A673 (cell line): ENCODE measurements at regions not wholly inside any gene's neighbourhood (a gene's known extent, or its start where the extent isn't known, plus 50 kb on each side); places are given as distances from the start of the nearest gene placed in this dataset.

Source experiments
- BruUV-seq: library from RNA; stranded (reverse); fragments of 400-500 nt; replicated peaks from 2 replicates; lab custom pipeline; 2021; lab: Mats Ljungman, UMichigan
- CTCF ChIA-PET: fragments of 300-600 bp; sonication (Branson Sonifier 250); formaldehyde crosslinking; loops from one replicate; lab custom pipeline; 2022; ENCODE audit warnings: antibody characterized with exemption; lab: Charles Lee
- POLR2A ChIA-PET: fragments of 300-600 bp; sonication (Branson Sonifier 250); formaldehyde crosslinking; loops from one replicate; lab custom pipeline; 2022; ENCODE audit warnings: antibody characterized with exemption; ENCODE audit not compliant: low non-redundant PET; lab: Charles Lee
- DNase-seq: peaks from one replicate; pipeline ENCODE4 v3.0.0-alpha.2; 2015; ENCODE audit warnings: low spot score
- H3K27ac ChIP-seq: fragments of 200-600 bp; sonication (generic); 2 replicates; pipeline ENCODE4 v1.5.1; 2016; ENCODE audit warnings: mixed run types, low read depth, mild to moderate bottlenecking, mixed read lengths, antibody characterized with exemption, low read length; ENCODE audit not compliant: poor library complexity, severe bottlenecking
- H3K27me3 ChIP-seq: fragments of 200-600 bp; sonication (generic); replicated peaks from 2 replicates; pipeline ENCODE4 v1.6.1; 2017; ENCODE audit warnings: mixed run types, low read depth, mild to moderate bottlenecking, mixed read lengths, antibody characterized with exemption, low read length; ENCODE audit not compliant: insufficient read depth, poor library complexity
- H3K36me3 ChIP-seq: fragments of 200-600 bp; sonication (generic); 2 replicates; pipeline ENCODE4 v1.6.1; 2016; ENCODE audit warnings: mixed run types, mild to moderate bottlenecking, mixed read lengths, antibody characterized with exemption, low read length; ENCODE audit not compliant: insufficient read depth, poor library complexity, severe bottlenecking
- H3K4me1 ChIP-seq: fragments of 200-600 bp; sonication (generic); 2 replicates; pipeline ENCODE4 v1.6.1; 2017; ENCODE audit warnings: mixed run types, mild to moderate bottlenecking, mixed read lengths, antibody characterized with exemption, low read length; ENCODE audit not compliant: insufficient read depth, poor library complexity, severe bottlenecking
- H3K4me3 ChIP-seq: fragments of 200-600 bp; sonication (generic); 2 replicates; pipeline ENCODE4 v1.5.1; 2016; ENCODE audit warnings: low read depth, mixed run types, mild to moderate bottlenecking, mixed read lengths, low read length; ENCODE audit not compliant: poor library complexity, severe bottlenecking
- H3K9me3 ChIP-seq: fragments of 200-600 bp; sonication (generic); 2 replicates; pipeline ENCODE4 v1.6.1; 2016; ENCODE audit warnings: mixed run types, low read depth, mild to moderate bottlenecking, mixed read lengths, antibody characterized with exemption, low read length; ENCODE audit not compliant: poor library complexity, severe bottlenecking
- EZH2 ChIP-seq: fragments of 200-600 bp; sonication (generic); IDR thresholded peaks from 2 replicates; pipeline ENCODE4 v1.6.1; 2017; ENCODE audit warnings: borderline replicate concordance, low read depth, mild to moderate bottlenecking, mixed read lengths, antibody characterized with exemption, low read length; ENCODE audit not compliant: poor library complexity, severe bottlenecking
- intact Hi-C: fragments of 100-400 bp; cut with micrococcal nuclease; formaldehyde crosslinking; loops from one replicate; pipeline ENCODE4 v1.10.0; 2022; ENCODE audit not compliant: unreplicated experiment
- TF ChIP-seq, protein P1 (sequence below): fragments of 300-800, 200-600 bp; sonication (generic); conservative IDR thresholded peaks from 2 replicates; pipeline ENCODE4 v1.5.1; 2017; ENCODE audit warnings: low read depth, mild to moderate bottlenecking, antibody characterized with exemption, low read length, moderate library complexity, mixed read lengths

DNA sequence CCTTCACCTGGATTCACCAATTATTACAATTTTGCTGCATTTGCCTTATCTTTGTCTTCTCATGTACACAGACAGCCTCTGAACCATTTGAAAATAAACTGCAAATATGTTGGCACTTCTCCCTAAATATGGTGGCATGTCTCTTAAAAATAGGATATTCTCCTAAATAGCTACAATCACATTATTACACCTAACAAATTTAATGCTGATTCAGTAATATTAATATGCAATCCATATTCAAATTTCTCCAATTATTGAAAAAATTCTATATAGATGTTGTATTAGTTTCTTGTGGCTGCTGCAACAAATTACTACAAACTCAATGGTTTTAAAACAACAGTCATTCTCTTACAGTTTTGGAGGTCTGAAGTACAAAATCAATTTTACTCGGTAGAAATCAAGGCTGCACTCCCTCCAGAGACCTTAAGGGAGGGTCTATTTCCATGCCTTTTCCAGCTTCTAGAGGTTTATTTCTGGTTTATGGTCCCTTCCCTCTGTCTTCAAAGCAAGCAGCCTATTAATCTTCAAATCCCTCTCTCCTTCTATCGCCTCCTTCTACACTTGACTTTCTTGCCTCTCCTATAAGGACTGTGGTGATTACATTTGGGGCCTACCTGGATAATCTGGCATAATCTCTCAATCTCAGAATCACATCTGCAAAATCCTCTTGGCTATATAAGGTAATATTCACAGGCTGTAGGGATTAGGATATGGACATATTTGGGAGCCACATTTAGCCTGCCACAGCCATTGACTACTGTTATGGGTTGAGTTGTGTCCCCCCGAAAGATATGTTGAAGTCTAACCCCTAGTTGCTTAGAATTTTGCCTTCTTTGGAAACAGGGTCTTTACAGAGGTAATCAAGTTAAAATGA lies 52.5 kb upstream of the BOLA1 start:
- intact Hi-C loops, result no loop called here
- no peak for TF ChIP-seq EZH2
- TF ChIP-seq, protein P1, sequence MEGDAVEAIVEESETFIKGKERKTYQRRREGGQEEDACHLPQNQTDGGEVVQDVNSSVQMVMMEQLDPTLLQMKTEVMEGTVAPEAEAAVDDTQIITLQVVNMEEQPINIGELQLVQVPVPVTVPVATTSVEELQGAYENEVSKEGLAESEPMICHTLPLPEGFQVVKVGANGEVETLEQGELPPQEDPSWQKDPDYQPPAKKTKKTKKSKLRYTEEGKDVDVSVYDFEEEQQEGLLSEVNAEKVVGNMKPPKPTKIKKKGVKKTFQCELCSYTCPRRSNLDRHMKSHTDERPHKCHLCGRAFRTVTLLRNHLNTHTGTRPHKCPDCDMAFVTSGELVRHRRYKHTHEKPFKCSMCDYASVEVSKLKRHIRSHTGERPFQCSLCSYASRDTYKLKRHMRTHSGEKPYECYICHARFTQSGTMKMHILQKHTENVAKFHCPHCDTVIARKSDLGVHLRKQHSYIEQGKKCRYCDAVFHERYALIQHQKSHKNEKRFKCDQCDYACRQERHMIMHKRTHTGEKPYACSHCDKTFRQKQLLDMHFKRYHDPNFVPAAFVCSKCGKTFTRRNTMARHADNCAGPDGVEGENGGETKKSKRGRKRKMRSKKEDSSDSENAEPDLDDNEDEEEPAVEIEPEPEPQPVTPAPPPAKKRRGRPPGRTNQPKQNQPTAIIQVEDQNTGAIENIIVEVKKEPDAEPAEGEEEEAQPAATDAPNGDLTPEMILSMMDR, result no peak
- peak overlapping the region; percentile 9 for H3K27ac ChIP-seq
- BruUV-seq, result no TSS peak
- POLR2A ChIA-PET, result no interaction called here
- CTCF ChIA-PET, result no interaction called here
- no peak overlapping the region for H3K4me3 ChIP-seq
- H3K4me1 ChIP-seq, result peaks cover 27% of the 10 kb centered on the region
- no peaks in the 10 kb centered on the region for H3K36me3 ChIP-seq
- no peak for DNase-seq
- no peaks in the 10 kb centered on the region for H3K9me3 ChIP-seq
- H3K27me3 ChIP-seq, result no peaks in the 10 kb centered on the region

DNA sequence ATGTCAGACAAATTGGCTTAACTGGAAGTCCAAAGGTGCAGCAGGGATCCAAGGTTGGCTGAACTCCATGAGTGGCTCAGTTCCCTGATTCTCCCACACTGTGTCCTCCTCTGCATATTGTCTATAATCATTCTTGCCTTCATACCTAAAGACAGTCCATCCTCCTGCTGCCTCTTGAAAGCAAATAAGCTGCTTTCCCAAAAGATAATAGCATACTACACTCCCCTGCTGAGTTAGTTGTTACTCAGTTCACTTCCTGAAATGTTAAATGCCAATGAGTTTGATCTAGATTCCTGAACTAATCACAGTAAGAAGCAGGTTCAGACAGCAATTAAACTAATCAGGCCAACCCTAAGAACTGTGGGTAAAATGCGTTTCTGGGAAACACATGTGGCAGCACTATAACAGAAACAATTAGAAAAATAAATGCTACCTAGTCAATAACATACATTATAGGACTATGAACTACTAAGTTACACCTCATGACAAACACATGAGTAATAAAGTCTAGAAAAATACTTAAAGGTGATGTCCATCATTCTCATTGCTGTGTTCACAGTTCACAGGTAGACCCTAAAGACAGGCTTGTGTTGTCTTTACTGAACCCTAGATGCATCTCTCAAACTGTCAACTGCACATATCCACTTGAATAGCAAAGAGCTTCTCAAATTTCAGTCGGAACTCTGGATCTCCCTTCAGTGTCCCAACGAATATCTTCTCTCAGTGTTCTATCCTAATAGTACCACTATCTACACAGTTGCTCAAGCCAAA lies 50.8 kb upstream of the BOLA1 start:
- Histone ChIP-seq H3K36me3 (no peaks in the 10 kb centered on the region), H3K4me3 (peak overlapping the region; percentile 59), H3K27ac (peak overlapping the region; percentile 80), H3K9me3 (no peaks in the 10 kb centered on the region), H3K27me3 (no peaks in the 10 kb centered on the region), H3K4me1 (peaks cover 27% of the 10 kb centered on the region)
- CTCF ChIA-PET, result no interaction called here
- POLR2A ChIA-PET, result no interaction called here
- peak; percentile 52 for DNase-seq
- intact Hi-C loops, result no loop called here
- BruUV-seq, result no TSS peak
- TF ChIP-seq EZH2, result no peak
- TF ChIP-seq, protein P1, result no peak

DNA sequence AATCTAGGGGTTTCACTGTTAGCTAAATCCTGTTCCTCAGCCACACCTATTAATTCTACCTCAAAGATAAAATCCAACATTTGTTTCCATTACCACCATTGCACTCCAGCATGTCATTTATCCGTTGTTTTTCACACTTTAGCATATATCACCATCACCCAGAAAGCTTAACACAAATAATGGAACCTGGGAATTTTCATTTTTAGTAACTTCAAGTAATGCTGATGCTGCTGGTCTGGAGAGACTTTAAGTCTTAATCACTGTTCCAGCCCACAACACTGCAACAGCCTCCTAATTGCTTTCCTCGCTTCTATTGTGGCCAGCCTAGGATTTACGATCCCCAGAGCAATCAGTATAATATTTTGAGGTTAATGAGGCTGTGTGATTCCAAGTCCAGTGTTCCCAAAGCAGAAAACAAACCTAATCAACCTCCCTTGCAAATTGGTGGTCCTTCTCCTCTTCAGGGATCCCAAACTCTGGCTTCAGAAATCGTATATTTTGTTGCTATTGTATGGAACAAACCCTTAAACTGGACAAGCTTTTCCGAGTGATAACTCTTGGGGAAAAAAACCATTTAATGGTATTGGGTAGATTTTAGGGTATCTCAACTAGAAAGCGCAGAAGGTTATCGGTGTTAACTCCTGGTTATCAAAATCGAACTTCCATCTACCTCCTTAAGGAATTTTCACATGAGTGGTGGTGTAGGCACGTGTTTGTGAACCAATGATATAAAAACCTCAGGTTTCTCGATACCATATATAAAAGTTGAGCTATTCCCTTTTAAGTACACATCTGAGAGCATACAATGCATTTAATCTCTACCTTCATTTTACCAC lies 50.0 kb upstream of the BOLA1 start:
- no TSS peak for BruUV-seq
- no peaks in the 10 kb centered on the region for H3K27me3 ChIP-seq
- intact Hi-C loops, result no loop called here
- peak overlapping the region; percentile 80 for H3K27ac ChIP-seq
- peak overlapping the region; percentile 59 for H3K4me3 ChIP-seq
- CTCF ChIA-PET, result no interaction called here
- H3K4me1 ChIP-seq, result peaks cover 21% of the 10 kb centered on the region
- no peaks in the 10 kb centered on the region for H3K36me3 ChIP-seq
- no peak for TF ChIP-seq EZH2
- TF ChIP-seq, protein P1, result no peak
- peak; percentile 19 for DNase-seq
- POLR2A ChIA-PET, result interaction anchor here (1.4 kb wide), 1 partner anchor 37 kb away, joined by 8 read pairs; a partner anchor contains a TSS
- no peaks in the 10 kb centered on the region for H3K9me3 ChIP-seq
